ENCODE measurements at regions not wholly inside any gene's neighbourhood (a gene's known extent, or its start where the extent isn't known, plus 50 kb on each side); places are given as distances from the start of the nearest gene placed in this dataset.

DNA sequence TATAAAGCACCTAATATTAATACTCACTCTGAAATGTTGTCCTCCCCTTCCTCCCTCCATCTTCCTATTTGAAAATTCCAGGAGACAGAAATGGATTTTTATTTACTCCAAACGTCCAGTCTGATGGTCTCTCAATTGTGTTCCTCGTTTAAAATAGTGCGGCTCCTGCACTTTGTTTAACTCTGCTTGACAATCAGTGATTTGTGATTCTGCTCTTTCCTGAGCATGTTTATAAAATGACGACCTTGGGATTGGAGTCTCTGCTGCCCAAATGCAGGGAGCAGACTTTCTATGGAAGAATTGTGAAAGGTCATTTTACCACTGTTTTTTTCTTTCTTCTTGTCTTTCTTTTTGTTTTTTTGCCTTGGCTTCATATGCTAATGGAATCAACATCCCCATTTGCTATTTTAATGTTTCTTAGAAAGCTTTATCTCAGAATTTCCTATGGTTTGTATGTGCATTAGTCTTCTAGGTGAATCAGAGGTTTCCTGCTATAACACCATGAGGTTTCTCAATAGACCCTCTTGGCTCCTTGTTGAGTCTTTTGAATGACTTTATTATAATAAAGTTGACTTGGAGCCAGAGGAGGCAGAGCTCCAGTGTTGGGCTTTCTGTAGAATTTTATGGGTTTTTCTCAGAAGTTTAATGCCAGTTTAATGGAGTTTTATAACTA is 376.5 kb downstream of the CDH11 start:
- no peaks in the 10 kb centered on the region for H3K36me3 Mint-ChIP-seq (ENCODE audit: low read depth)
- no peak overlapping the region for H3K27ac Mint-ChIP-seq
- H3K27me3 Mint-ChIP-seq (ENCODE audit: low read depth): no peaks in the 10 kb centered on the region
- no peaks in the 10 kb centered on the region for H3K4me1 Mint-ChIP-seq (ENCODE audit: low read depth)
- H3K4me3 Mint-ChIP-seq: no peak overlapping the region
- DNase-seq: no peak
- CTCF ChIA-PET: no interaction called here
- intact Hi-C loops (cut with micrococcal nuclease): no loop called here
- H3K9me3 Mint-ChIP-seq: peaks cover 11% of the 10 kb centered on the region

DNA sequence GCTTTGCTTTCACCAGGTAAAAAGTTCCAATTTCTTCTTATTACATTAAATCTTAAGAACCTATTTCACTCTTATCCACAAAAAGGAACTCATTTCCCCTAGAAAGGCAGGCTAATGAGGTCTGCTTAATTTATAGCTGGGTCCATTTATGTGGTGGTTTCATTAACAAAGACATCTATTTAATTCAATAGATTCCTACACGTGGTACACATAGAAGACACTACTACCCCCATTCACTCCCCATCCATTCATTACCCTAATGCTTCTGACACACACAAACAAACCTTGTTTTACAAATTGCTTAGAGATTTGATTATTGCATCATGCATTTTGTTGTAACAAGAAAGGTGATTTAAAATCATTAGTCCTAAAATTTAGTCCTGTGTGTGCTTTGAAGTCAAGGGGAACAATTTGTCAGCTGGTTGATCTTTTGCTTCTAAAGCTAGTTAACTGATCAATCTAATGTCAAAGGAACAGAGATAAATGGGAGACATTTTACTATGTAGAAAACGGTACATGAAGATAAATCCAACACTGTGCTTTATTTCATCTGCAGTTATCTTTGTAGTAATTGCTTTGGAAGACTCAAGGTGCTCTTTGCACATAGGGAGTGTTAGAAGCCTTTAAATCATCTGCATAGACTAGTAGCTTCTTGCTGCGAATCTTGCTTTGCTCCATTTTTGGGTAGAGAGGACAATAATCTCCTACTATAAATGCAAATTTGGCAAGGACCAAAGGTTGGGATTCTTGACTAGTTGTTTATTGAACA is 379.2 kb downstream of the CDH11 start:
- H3K4me3 Mint-ChIP-seq: no peak overlapping the region
- H3K9me3 Mint-ChIP-seq: peaks cover 14% of the 10 kb centered on the region
- no peaks in the 10 kb centered on the region for H3K36me3 Mint-ChIP-seq (ENCODE audit: low read depth)
- CTCF ChIA-PET: no interaction called here
- no peaks in the 10 kb centered on the region for H3K27me3 Mint-ChIP-seq (ENCODE audit: low read depth)
- intact Hi-C loops (cut with micrococcal nuclease): no loop called here
- no peak for DNase-seq
- H3K4me1 Mint-ChIP-seq (ENCODE audit: low read depth): no peaks in the 10 kb centered on the region
- no peak overlapping the region for H3K27ac Mint-ChIP-seq

- CTCF ChIA-PET: no interaction called here
- intact Hi-C loops (cut with micrococcal nuclease): no loop called here
- peaks cover 12% of the 10 kb centered on the region for H3K9me3 Mint-ChIP-seq
- no peaks in the 10 kb centered on the region for H3K27me3 Mint-ChIP-seq (ENCODE audit: low read depth)
- H3K36me3 Mint-ChIP-seq (ENCODE audit: low read depth): no peaks in the 10 kb centered on the region
- no peak overlapping the region for H3K27ac Mint-ChIP-seq
- no peak for DNase-seq
- no peaks in the 10 kb centered on the region for H3K4me1 Mint-ChIP-seq (ENCODE audit: low read depth)
- no peak overlapping the region for H3K4me3 Mint-ChIP-seq
These were observed 381.6 kb downstream of the CDH11 start for GRCh38 chr16:64740261-64740660.

GRCh38 chr16:64738321-64738960 is 383.4 kb downstream of the CDH11 start:
- H3K4me3 Mint-ChIP-seq: no peak overlapping the region
- intact Hi-C loops (cut with micrococcal nuclease): no loop called here

DNA sequence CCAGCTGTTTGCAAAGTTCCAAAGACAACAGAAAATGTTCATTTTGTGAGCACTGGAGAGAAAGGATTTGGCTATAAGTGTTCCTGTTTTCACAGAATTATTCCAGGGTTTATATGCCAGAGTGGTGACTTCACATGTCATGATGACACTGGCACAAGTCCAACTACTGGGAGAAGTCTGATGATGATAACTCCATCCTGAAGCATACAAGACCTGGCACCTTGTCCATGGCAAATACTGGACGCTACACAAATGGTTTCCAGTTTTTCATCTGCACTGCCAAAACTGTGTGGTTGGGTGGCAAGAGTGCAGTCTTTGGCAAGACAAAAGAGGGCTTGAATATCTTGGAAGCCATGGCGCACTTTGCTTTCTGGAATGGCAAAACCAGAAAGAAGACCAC is 385.0 kb downstream of the CDH11 start:
- no peak for DNase-seq
- CTCF ChIA-PET: no interaction called here
- H3K4me3 Mint-ChIP-seq: no peak overlapping the region
- intact Hi-C loops (cut with micrococcal nuclease): no loop called here
- H3K27ac Mint-ChIP-seq: no peak overlapping the region
- no peaks in the 10 kb centered on the region for H3K27me3 Mint-ChIP-seq (ENCODE audit: low read depth)
- H3K36me3 Mint-ChIP-seq (ENCODE audit: low read depth): no peaks in the 10 kb centered on the region
- peaks cover 7% of the 10 kb centered on the region for H3K9me3 Mint-ChIP-seq
- H3K4me1 Mint-ChIP-seq (ENCODE audit: low read depth): no peaks in the 10 kb centered on the region

More at GRCh38 chr16:64738321-64738960, 383.4 kb downstream of the CDH11 start:
- DNase-seq: no peak
- Mint-ChIP-seq H3K36me3 (ENCODE audit: low read depth) (no peaks in the 10 kb centered on the region), H3K4me1 (ENCODE audit: low read depth) (no peaks in the 10 kb centered on the region), H3K9me3 (peaks cover 7% of the 10 kb centered on the region), H3K27ac (no peak overlapping the region), H3K27me3 (ENCODE audit: low read depth) (no peaks in the 10 kb centered on the region)
- CTCF ChIA-PET: no interaction called here

DNA sequence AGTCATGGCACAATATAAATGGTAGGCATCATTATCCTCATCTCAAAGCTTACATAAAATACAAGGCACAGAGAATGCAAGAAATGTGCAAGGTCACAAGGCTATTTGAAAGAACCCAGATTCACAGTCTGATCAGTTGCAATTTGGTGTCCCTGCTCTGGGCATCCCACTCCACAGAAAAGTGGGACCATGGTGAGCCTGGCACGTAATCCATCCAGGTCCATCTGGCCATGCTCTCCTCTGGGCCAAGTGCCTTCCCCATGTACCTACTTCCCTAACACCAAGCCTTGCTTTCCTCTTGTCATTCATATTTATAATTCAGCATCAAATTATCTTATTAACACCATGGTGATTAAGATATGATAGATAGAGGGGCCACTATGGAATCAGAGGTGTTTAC is 390.0 kb downstream of the CDH11 start:
- CTCF ChIA-PET: no interaction called here
- DNase-seq: no peak
- Mint-ChIP-seq H3K4me1 (ENCODE audit: low read depth) (no peaks in the 10 kb centered on the region), H3K4me3 (no peak overlapping the region), H3K9me3 (peaks cover 3% of the 10 kb centered on the region), H3K27me3 (ENCODE audit: low read depth) (no peaks in the 10 kb centered on the region), H3K27ac (no peak overlapping the region), H3K36me3 (ENCODE audit: low read depth) (no peaks in the 10 kb centered on the region)
- intact Hi-C loops (cut with micrococcal nuclease): no loop called here

- H3K4me1 Mint-ChIP-seq (ENCODE audit: low read depth): no peaks in the 10 kb centered on the region
- CTCF ChIA-PET: no interaction called here
- no peaks in the 10 kb centered on the region for H3K36me3 Mint-ChIP-seq (ENCODE audit: low read depth)
- no peak overlapping the region for H3K4me3 Mint-ChIP-seq
- peaks cover 4% of the 10 kb centered on the region for H3K9me3 Mint-ChIP-seq
- intact Hi-C loops (cut with micrococcal nuclease): no loop called here
- no peak overlapping the region for H3K27ac Mint-ChIP-seq
- no peak for DNase-seq
- no peaks in the 10 kb centered on the region for H3K27me3 Mint-ChIP-seq (ENCODE audit: low read depth)
These were observed 391.6 kb downstream of the CDH11 start for GRCh38 chr16:64730261-64730660.

DNA sequence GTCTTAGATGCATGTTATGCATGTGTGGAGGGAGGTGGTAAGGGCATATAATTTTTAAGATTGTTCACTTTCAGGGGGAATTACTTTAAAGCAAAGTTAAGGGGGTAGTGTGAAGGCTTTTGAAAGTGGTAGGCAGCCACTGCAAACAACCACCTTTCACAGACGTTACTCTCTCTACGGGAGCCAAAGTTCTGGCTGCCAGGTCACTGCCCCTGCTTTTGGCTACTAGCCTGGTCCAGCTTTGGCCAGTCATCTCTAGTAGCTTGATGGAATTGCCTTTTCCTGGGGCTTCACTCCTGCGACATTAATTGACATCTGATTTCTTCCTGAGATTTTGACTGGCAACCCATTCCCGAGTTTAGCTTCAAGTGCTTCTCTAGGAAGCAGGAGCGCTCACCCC is 397.5 kb downstream of the CDH11 start:
- CTCF ChIA-PET: no interaction called here
- Mint-ChIP-seq H3K4me3 (no peak overlapping the region), H3K4me1 (ENCODE audit: low read depth) (no peaks in the 10 kb centered on the region), H3K27ac (no peak overlapping the region), H3K36me3 (ENCODE audit: low read depth) (no peaks in the 10 kb centered on the region), H3K27me3 (ENCODE audit: low read depth) (no peaks in the 10 kb centered on the region), H3K9me3 (peaks cover 7% of the 10 kb centered on the region)
- no peak for DNase-seq
- intact Hi-C loops (cut with micrococcal nuclease): no loop called here

DNA sequence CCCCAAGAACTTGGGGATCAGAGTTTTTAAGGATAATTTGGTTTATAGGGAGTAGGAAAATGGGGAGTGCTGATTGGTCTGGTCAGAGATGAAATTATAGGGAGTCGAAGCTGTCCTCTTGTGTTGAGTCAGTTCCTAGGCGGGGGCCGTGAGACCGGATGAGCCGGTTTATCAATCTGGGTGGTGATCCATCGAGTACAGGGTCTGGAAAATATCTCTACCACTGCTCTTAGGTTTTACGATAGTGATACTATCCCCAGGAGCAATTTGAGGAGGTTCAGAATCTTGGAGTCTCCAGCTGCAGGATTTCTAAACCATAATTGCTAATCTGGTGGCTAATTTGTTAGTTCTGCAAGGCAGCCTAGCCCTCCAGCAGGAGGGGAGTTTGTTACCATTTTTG is 403.4 kb downstream of the CDH11 start:
- Mint-ChIP-seq H3K27me3 (ENCODE audit: low read depth) (no peaks in the 10 kb centered on the region), H3K36me3 (ENCODE audit: low read depth) (no peaks in the 10 kb centered on the region), H3K9me3 (peaks cover 14% of the 10 kb centered on the region), H3K4me1 (ENCODE audit: low read depth) (no peaks in the 10 kb centered on the region), H3K27ac (no peak overlapping the region), H3K4me3 (no peak overlapping the region)
- CTCF ChIA-PET: no interaction called here
- no peak for DNase-seq
- intact Hi-C loops (cut with micrococcal nuclease): no loop called here

GRCh38 chr16:64717871-64718270 is 404.0 kb downstream of the CDH11 start:
- no peak overlapping the region for H3K27ac Mint-ChIP-seq
- peaks cover 14% of the 10 kb centered on the region for H3K9me3 Mint-ChIP-seq
- CTCF ChIA-PET: interaction anchor here (0.6 kb wide), 1 partner anchor 9 kb away, joined by 3 read pairs; no protein-coding TSS in a partner anchor
- no peaks in the 10 kb centered on the region for H3K36me3 Mint-ChIP-seq (ENCODE audit: low read depth)
- intact Hi-C loops (cut with micrococcal nuclease): no loop called here
- no peak overlapping the region for H3K4me3 Mint-ChIP-seq
- no peaks in the 10 kb centered on the region for H3K4me1 Mint-ChIP-seq (ENCODE audit: low read depth)
- DNase-seq: no peak
- no peaks in the 10 kb centered on the region for H3K27me3 Mint-ChIP-seq (ENCODE audit: low read depth)

- no peaks in the 10 kb centered on the region for H3K36me3 Mint-ChIP-seq (ENCODE audit: low read depth)
- no peak overlapping the region for H3K27ac Mint-ChIP-seq
- CTCF ChIA-PET: no interaction called here
- DNase-seq: no peak
- intact Hi-C loops (cut with micrococcal nuclease): no loop called here
- no peak overlapping the region for H3K4me3 Mint-ChIP-seq
- no peaks in the 10 kb centered on the region for H3K27me3 Mint-ChIP-seq (ENCODE audit: low read depth)
- H3K4me1 Mint-ChIP-seq (ENCODE audit: low read depth): no peaks in the 10 kb centered on the region
- H3K9me3 Mint-ChIP-seq: peaks cover 13% of the 10 kb centered on the region
These were observed 406.2 kb downstream of the CDH11 start for GRCh38 chr16:64715624-64716023.

- peaks cover 12% of the 10 kb centered on the region for H3K9me3 Mint-ChIP-seq
- H3K4me1 Mint-ChIP-seq (ENCODE audit: low read depth): no peaks in the 10 kb centered on the region
- H3K36me3 Mint-ChIP-seq (ENCODE audit: low read depth): no peaks in the 10 kb centered on the region
- DNase-seq: no peak
- CTCF ChIA-PET: no interaction called here
- no peaks in the 10 kb centered on the region for H3K27me3 Mint-ChIP-seq (ENCODE audit: low read depth)
- intact Hi-C loops (cut with micrococcal nuclease): no loop called here
- no peak overlapping the region for H3K4me3 Mint-ChIP-seq
- H3K27ac Mint-ChIP-seq: no peak overlapping the region
These were observed 409.8 kb downstream of the CDH11 start for GRCh38 chr16:64712026-64712425.

DNA sequence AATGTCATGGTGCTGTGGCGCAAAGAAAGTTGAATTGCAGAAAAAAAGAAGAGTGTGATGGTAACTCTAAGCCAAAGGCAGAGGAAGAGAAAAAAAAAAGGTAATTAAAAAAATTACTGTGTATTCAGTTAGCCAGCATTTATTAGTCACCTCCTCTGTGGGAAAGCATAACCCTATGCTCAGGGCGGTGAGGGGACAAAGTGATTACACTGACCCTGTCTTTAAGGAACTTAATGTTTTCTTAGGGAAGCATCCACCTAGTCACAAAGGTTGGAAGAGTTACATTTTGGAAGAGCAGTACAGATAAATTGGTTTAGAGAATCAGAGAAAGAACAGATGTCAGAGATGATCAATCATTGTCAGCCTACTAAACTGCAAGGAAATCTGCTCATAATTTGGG is 410.3 kb downstream of the CDH11 start:
- Mint-ChIP-seq H3K36me3 (ENCODE audit: low read depth) (no peaks in the 10 kb centered on the region), H3K4me3 (no peak overlapping the region), H3K4me1 (ENCODE audit: low read depth) (no peaks in the 10 kb centered on the region), H3K27me3 (ENCODE audit: low read depth) (no peaks in the 10 kb centered on the region), H3K27ac (no peak overlapping the region), H3K9me3 (peaks cover 12% of the 10 kb centered on the region)
- intact Hi-C loops (cut with micrococcal nuclease): no loop called here
- no peak for DNase-seq
- CTCF ChIA-PET: no interaction called here
